ENCODE measurements at regions not wholly inside any gene's neighbourhood (a gene's known extent, or its start where the extent isn't known, plus 50 kb on each side); places are given as distances from the start of the nearest gene placed in this dataset.

GRCh38 chr4:154019811-154020210 is 230.9 kb upstream of the SFRP2 start:
- H3K4me1 ChIP-seq (ENCODE audit: insufficient read depth, low read length, poor library complexity, severe bottlenecking) = no peaks in the 10 kb centered on the region
- intact Hi-C loops (cut with micrococcal nuclease; ENCODE audit: unreplicated experiment) = no loop called here
- DNase-seq (ENCODE audit: low spot score) = no peak
- H3K4me3 ChIP-seq (ENCODE audit: low read depth, low read length, poor library complexity, severe bottlenecking) = no peak overlapping the region
- no peak overlapping the region for H3K4me2 ChIP-seq (ENCODE audit: low read length)
- no TSS peak for BruUV-seq (replicated peaks)
- CTCF ChIA-PET (ENCODE audit: unreplicated experiment) = no interaction called here
- H3K27ac ChIP-seq (ENCODE audit: low read depth, low read length, poor library complexity, severe bottlenecking) = no peak overlapping the region
- H4K20me1 ChIP-seq (ENCODE audit: insufficient read depth, low read length) = no peaks in the 10 kb centered on the region
- H2AFZ ChIP-seq (ENCODE audit: low read length) = no peak overlapping the region
- no peaks in the 10 kb centered on the region for H3K9me3 ChIP-seq (ENCODE audit: low read length)
- POLR2A ChIA-PET = interaction anchor here (1.1 kb wide), 1 partner anchor 20 kb away, joined by 3 read pairs; no protein-coding TSS in a partner anchor
- H3K9me2 ChIP-seq (ENCODE audit: insufficient read depth, low read length) = no peaks in the 10 kb centered on the region
- no peaks in the 10 kb centered on the region for H3K36me3 ChIP-seq (ENCODE audit: insufficient read depth, low read length)
- no peaks in the 10 kb centered on the region for H3K79me2 ChIP-seq (ENCODE audit: insufficient read depth, low read depth, low read length)
- no peak for TF ChIP-seq EZH2phosphoT487 (IDR thresholded peaks at IDR 0.05; ENCODE audit: borderline replicate concordance, low read depth, low read length)
- TF ChIP-seq, protein P1, sequence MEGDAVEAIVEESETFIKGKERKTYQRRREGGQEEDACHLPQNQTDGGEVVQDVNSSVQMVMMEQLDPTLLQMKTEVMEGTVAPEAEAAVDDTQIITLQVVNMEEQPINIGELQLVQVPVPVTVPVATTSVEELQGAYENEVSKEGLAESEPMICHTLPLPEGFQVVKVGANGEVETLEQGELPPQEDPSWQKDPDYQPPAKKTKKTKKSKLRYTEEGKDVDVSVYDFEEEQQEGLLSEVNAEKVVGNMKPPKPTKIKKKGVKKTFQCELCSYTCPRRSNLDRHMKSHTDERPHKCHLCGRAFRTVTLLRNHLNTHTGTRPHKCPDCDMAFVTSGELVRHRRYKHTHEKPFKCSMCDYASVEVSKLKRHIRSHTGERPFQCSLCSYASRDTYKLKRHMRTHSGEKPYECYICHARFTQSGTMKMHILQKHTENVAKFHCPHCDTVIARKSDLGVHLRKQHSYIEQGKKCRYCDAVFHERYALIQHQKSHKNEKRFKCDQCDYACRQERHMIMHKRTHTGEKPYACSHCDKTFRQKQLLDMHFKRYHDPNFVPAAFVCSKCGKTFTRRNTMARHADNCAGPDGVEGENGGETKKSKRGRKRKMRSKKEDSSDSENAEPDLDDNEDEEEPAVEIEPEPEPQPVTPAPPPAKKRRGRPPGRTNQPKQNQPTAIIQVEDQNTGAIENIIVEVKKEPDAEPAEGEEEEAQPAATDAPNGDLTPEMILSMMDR (conservative IDR thresholded peaks at IDR 0.05; ENCODE audit: low read length) = no peak

DNA sequence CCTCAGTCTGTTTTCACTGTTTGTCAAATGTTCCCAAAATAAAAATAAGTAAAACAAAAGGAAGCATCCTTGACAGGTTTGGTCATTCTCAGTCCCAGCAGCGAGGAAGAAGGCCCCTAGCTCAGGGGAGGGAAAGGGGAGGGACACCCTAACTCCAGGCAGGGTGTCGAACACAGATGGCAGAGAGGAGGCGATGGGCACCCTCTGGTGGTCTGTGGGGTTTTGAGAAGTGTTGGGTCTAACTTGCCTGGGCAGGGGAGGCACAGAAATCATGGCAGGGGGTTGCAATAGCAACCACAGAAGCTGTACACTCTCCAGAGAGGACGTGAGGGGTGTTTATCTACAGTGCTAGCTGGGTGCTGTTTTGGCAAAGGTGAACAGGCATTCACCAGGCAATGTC is 229.8 kb upstream of the SFRP2 start:
- Histone ChIP-seq H3K27ac (ENCODE audit: low read depth, low read length, poor library complexity, severe bottlenecking) (no peak overlapping the region), H3K4me3 (ENCODE audit: low read depth, low read length, poor library complexity, severe bottlenecking) (no peak overlapping the region), H2AFZ (ENCODE audit: low read length) (no peak overlapping the region), H4K20me1 (ENCODE audit: insufficient read depth, low read length) (no peaks in the 10 kb centered on the region), H3K36me3 (ENCODE audit: insufficient read depth, low read length) (no peaks in the 10 kb centered on the region), H3K4me1 (ENCODE audit: insufficient read depth, low read length, poor library complexity, severe bottlenecking) (no peaks in the 10 kb centered on the region), H3K9me3 (ENCODE audit: low read length) (no peaks in the 10 kb centered on the region), H3K4me2 (ENCODE audit: low read length) (no peak overlapping the region), H3K9me2 (ENCODE audit: insufficient read depth, low read length) (no peaks in the 10 kb centered on the region), H3K79me2 (ENCODE audit: insufficient read depth, low read depth, low read length) (no peaks in the 10 kb centered on the region)
- ChIA-PET POLR2A (interaction anchor here (1.0 to 1.1 kb wide), 2 partner anchors 10 to 21 kb away, joined by 3 read pairs; no protein-coding TSS in a partner anchor), CTCF (ENCODE audit: unreplicated experiment) (no interaction called here)
- BruUV-seq (replicated peaks) = no TSS peak
- DNase-seq (ENCODE audit: low spot score) = no peak
- TF ChIP-seq, protein P1 (conservative IDR thresholded peaks at IDR 0.05; ENCODE audit: low read length) = peak; percentile 22; the same call in 1 of the 2 replicates
- TF ChIP-seq EZH2phosphoT487 (IDR thresholded peaks at IDR 0.05; ENCODE audit: borderline replicate concordance, low read depth, low read length) = no peak
- intact Hi-C loops (cut with micrococcal nuclease; ENCODE audit: unreplicated experiment) = no loop called here

DNA sequence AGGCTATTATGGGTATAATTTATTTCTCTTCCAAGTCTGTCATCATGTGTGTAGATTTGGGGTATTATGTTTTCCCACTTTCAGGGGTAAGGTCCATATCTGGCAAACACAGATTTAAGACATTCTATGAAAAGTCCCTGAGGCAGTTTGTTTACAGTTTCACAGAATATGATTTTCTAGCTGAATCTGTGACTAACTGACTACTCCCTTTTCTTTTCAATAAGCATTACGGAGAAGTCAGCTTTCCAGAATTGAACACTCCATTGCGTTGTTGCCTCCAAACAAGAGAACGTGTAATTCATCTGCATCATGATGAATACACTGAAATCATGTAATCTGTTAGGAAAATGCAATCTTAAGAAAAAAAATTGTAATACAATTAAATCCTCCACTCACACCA is 226.7 kb upstream of the SFRP2 start:
- Histone ChIP-seq H3K4me2 (ENCODE audit: low read length) (no peak overlapping the region), H3K36me3 (ENCODE audit: insufficient read depth, low read length) (no peaks in the 10 kb centered on the region), H3K27ac (ENCODE audit: low read depth, low read length, poor library complexity, severe bottlenecking) (no peak overlapping the region), H3K9me2 (ENCODE audit: insufficient read depth, low read length) (no peaks in the 10 kb centered on the region; the same call in 1 of the 2 replicates), H3K9me3 (ENCODE audit: low read length) (no peaks in the 10 kb centered on the region), H3K79me2 (ENCODE audit: insufficient read depth, low read depth, low read length) (no peaks in the 10 kb centered on the region), H4K20me1 (ENCODE audit: insufficient read depth, low read length) (no peaks in the 10 kb centered on the region), H2AFZ (ENCODE audit: low read length) (no peak overlapping the region), H3K4me1 (ENCODE audit: insufficient read depth, low read length, poor library complexity, severe bottlenecking) (no peaks in the 10 kb centered on the region), H3K4me3 (ENCODE audit: low read depth, low read length, poor library complexity, severe bottlenecking) (no peak overlapping the region)
- intact Hi-C loops (cut with micrococcal nuclease; ENCODE audit: unreplicated experiment) = no loop called here
- DNase-seq (ENCODE audit: low spot score) = no peak
- TF ChIP-seq, protein P1 (conservative IDR thresholded peaks at IDR 0.05; ENCODE audit: low read length) = no peak
- TF ChIP-seq EZH2phosphoT487 (IDR thresholded peaks at IDR 0.05; ENCODE audit: borderline replicate concordance, low read depth, low read length) = no peak
- CTCF ChIA-PET (ENCODE audit: unreplicated experiment) = no interaction called here
- no TSS peak for BruUV-seq (replicated peaks)
- POLR2A ChIA-PET = no interaction called here

Data from OCI-LY7 (cell line).